GM10248 (cell line): ENCODE measurements at regions not wholly inside any gene's neighbourhood (a gene's known extent, or its start where the extent isn't known, plus 50 kb on each side); places are given as distances from the start of the nearest gene placed in this dataset.

Experiments
- CTCF ChIA-PET: fragments of 300-600 bp; sonication (Branson Sonifier 250); formaldehyde crosslinking; extraction: SDS; loops from one replicate; lab custom pipeline; 2021; ENCODE audit warnings: antibody characterized with exemption; lab: Yijun Ruan, JAX
- POLR2A ChIA-PET: fragments of 350-650 bp; sonication (Branson Sonifier 250); formaldehyde crosslinking; extraction: SDS; loops from one replicate; lab custom pipeline; 2020; ENCODE audit warnings: antibody characterized with exemption; lab: Yijun Ruan, JAX
- DNase-seq: peaks from one replicate; pipeline ENCODE4 v3.0.0; 2012; ENCODE audit errors: extremely low spot score
- CTCF ChIP-seq: IDR thresholded peaks from 2 replicates; pipeline ENCODE4 v1.5.1; 2012; ENCODE audit warnings: mild to moderate bottlenecking, low read depth; ENCODE audit errors: extremely low read depth, missing control alignments, control extremely low read depth

- no peak for TF ChIP-seq CTCF
- no peak for DNase-seq
- ChIA-PET POLR2A (no interaction called here), CTCF (no interaction called here)
These were observed 56.2 kb upstream of the BTBD3 start for GRCh38 chr20:11861479-11861878.

GRCh38 chr20:11867291-11867919, 50.3 kb upstream of the BTBD3 start:
- ChIA-PET CTCF (no interaction called here), POLR2A (no interaction called here)
- no peak for DNase-seq
- no peak for TF ChIP-seq CTCF
